PFSK-1 (cell line): ENCODE measurements at regions not wholly inside any gene's neighbourhood (a gene's known extent, or its start where the extent isn't known, plus 50 kb on each side); places are given as distances from the start of the nearest gene placed in this dataset.
A peak's percentile ranks its signal among the peaks of the same experiment; 100 is the strongest.

ENCODE experiments used
- FOXP2 ChIP-seq: optimal IDR thresholded peaks from 2 replicates; pipeline ENCODE3; 2011; ENCODE audit warnings: borderline replicate concordance, control low read depth, inconsistent platforms; ENCODE audit not compliant: insufficient read depth; ENCODE audit errors: extremely low read length, extremely low read depth
- POLR2AphosphoS5 ChIP-seq: IDR thresholded peaks from 2 replicates; pipeline ENCODE4 v1.6.1; 2012; ENCODE audit warnings: low read depth, mild to moderate bottlenecking, control low read depth, low read length, moderate library complexity
- REST ChIP-seq, 2 experiments: IDR thresholded peaks; 2 replicates each; pipeline versions ENCODE4 v1.6.1 to v1.8.0; 2011 to 2012; ENCODE audit warnings: low read depth in 2 of 2, low read length in 2 of 2, control low read depth in 1 of 2, inconsistent platforms in 1 of 2, mild to moderate bottlenecking in 1 of 2, moderate library complexity in 1 of 2; ENCODE audit not compliant: insufficient read depth in 1 of 2
- SIN3A ChIP-seq: IDR thresholded peaks from 2 replicates; pipeline ENCODE4 v1.6.1; 2012; ENCODE audit warnings: mild to moderate bottlenecking, low read length, moderate library complexity, borderline replicate concordance; ENCODE audit not compliant: insufficient read depth
- TAF1 ChIP-seq: IDR thresholded peaks from 2 replicates; pipeline ENCODE4 v1.6.1; 2012; ENCODE audit warnings: low read length, control low read depth, borderline replicate concordance; ENCODE audit not compliant: insufficient read depth

DNA sequence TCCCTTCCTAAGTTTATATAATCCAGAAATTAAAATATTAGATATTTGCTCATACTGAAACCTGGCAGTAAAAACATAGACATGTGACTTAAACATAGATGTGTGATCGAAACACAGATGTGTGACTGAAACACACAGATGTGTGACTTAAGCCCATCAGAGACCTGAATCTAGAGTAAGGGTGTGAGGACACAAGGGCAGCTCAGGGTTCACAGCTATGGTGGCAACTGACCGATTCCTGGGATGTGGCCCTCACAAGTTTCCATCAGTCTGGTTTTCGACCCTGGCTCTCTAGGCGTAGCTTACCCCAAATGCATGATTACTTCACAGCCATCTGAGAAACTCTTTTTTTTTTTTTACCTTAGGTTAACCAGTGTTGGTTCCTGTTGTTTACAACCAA is 137.0 kb downstream of the NRN1 start:
- no peak for TF ChIP-seq FOXP2
- TF ChIP-seq REST (IDR thresholded peaks at IDR 0.05; ENCODE audit: insufficient read depth in 1 of 2, low read depth in 2 of 2, low read length in 2 of 2), result no peak
- no peak for TF ChIP-seq TAF1
- TF ChIP-seq POLR2AphosphoS5, result no peak
- TF ChIP-seq SIN3A, result no peak

DNA sequence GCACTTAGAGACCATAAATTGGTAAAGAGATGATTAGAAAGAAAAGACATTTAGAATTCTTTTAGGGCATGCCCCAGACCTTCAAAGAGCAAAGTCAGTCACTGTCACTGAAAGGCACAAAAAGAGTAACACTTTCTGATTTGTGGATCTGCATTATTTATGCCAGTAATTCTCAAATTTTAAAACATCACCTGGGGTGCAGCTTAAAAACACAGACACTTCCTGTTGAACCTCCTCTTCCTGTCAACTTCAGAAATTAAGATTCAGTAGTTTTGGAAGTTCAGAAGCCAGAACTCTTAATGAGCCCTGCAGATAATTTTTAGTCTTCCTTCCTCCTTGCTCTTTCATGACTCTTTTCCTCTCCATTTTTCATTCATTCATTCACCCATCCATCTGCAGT is 137.5 kb downstream of the NRN1 start:
- TF ChIP-seq FOXP2 (no peak), POLR2AphosphoS5 (no peak), SIN3A (no peak), REST (IDR thresholded peaks at IDR 0.05; ENCODE audit: insufficient read depth in 1 of 2, low read depth in 2 of 2, low read length in 2 of 2) (no peak), TAF1 (no peak)

GRCh38 chr6:5866547-5867051 is 140.1 kb downstream of the NRN1 start:
- TF ChIP-seq REST (IDR thresholded peaks at IDR 0.05; ENCODE audit: insufficient read depth in 1 of 2, low read depth in 2 of 2, low read length in 2 of 2), result no peak
- TF ChIP-seq POLR2AphosphoS5, result no peak
- TF ChIP-seq SIN3A, result peak; percentile 95; the same call in 1 of the 2 replicates
- peak; percentile 45 for TF ChIP-seq FOXP2
- TF ChIP-seq TAF1, result no peak

GRCh38 chr6:5865506-5866031 is 141.2 kb downstream of the NRN1 start:
- TF ChIP-seq TAF1 (no peak), FOXP2 (no peak), REST (IDR thresholded peaks at IDR 0.05; ENCODE audit: insufficient read depth in 1 of 2, low read depth in 2 of 2, low read length in 2 of 2) (no peak), SIN3A (no peak; the same call in 1 of the 2 replicates), POLR2AphosphoS5 (no peak)
